Skeletal muscle satellite cell (primary cell): ENCODE measurements at regions not wholly inside any gene's neighbourhood (a gene's known extent, or its start where the extent isn't known, plus 50 kb on each side); places are given as distances from the start of the nearest gene placed in this dataset.
"Not testable (repeated sequence)": the region's sequence is repeated elsewhere in the genome, so short reads cannot be mapped to it uniquely, and the experiment has no call there.

ENCODE experiments used
- H3K27me3 ChIP-seq: 2 replicates; pipeline ENCODE4 v1.7.0; 2013; ENCODE audit warnings: low read length; ENCODE audit not compliant: control insufficient read depth, insufficient read depth
- H3K36me3 ChIP-seq: 2 replicates; pipeline ENCODE4 v1.7.0; 2013; ENCODE audit warnings: mild to moderate bottlenecking, control low read depth, low read length; ENCODE audit not compliant: insufficient read depth
- H3K4me1 ChIP-seq: 2 replicates; pipeline ENCODE4 v1.7.0; 2013; ENCODE audit warnings: low read length; ENCODE audit not compliant: control insufficient read depth, insufficient read depth
- H3K4me2 ChIP-seq: 2 replicates; pipeline ENCODE4 v1.7.0; 2013; ENCODE audit warnings: mild to moderate bottlenecking, low read length
- H3K4me3 ChIP-seq: 2 replicates; pipeline ENCODE4 v1.7.0; 2013; ENCODE audit warnings: low read length
- H3K9ac ChIP-seq: 2 replicates; pipeline ENCODE4 v1.7.0; 2013; ENCODE audit warnings: mild to moderate bottlenecking, low read depth, low read length, moderate library complexity
- H3K9me3 ChIP-seq: replicated peaks from 2 replicates; pipeline ENCODE4 v1.7.0; 2013; ENCODE audit warnings: mild to moderate bottlenecking, control low read depth, low read length

DNA sequence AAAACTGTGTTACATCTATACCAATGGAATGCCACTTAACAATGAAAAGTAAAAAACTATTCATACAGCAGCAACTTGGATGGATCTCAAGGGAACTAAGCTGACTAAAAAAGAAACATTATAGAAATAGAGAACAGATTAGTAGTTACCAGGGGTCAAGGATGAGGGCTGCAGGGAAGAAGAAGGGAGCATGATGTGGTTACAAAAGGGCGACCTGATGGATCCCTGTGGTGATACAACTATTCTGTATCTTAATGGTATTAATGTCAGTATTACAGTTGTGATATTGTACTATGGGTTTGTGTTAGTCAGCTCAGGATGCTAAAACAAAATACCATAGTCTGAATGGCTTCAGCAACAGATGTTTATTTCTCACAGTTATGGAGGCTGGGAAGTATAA, 190.7 kb downstream of the ZNF674 start:
- no peak overlapping the region for H3K4me3 ChIP-seq
- H3K4me1 ChIP-seq = no peaks in the 10 kb centered on the region
- no peak overlapping the region for H3K4me2 ChIP-seq
- H3K9ac ChIP-seq = no peak overlapping the region
- no peaks in the 10 kb centered on the region for H3K27me3 ChIP-seq
- H3K36me3 ChIP-seq = no peaks in the 10 kb centered on the region
- H3K9me3 ChIP-seq = no peaks in the 10 kb centered on the region

DNA sequence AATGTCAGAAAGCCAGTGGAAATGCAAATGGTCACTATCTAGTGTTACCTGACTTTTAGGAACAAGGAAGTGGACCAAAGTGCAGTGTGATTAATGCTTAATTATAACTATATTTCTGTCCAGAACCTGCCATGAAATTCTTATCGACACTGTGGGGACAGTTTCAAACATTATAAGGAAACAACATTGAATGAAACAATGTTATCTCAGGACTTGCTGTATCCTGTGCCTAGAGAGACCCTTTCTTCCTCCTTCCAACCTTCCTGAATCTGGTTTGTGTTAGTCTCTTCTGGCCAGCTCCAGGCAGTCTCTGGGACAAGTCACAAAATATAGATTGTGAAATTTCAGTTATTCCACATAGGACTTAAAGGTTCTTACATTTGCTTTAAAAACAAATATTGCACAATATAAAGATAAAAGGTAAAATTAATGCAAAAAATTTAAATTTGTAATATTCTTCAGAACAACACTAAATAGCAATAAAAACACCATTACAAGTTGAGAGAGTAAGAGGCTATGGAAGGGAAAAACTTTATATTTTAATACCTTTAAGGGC, 203.4 kb downstream of the ZNF674 start:
- H3K9ac ChIP-seq = no peak overlapping the region

DNA sequence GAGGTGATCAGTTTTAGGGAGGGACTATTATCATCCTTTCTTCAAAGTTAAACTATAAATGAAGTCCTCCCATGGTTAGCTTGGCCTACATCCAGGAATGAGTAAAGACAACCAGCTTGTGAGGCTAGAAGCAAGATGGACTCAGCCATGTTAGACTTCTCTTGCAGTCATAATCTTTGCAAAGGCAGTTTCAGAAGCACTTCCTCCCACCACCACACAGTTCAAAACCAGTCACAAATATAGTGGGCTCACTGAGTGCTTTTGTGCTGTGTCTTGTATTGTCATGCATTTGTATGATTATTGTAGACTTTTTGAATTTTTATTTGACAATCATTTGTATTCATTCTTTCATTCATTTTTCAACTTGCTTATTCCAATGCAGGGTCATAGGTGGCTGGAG, 204.5 kb downstream of the ZNF674 start:
- Histone ChIP-seq H3K9me3 (no peaks in the 10 kb centered on the region), H3K4me1 (no peaks in the 10 kb centered on the region), H3K27me3 (peaks cover 5% of the 10 kb centered on the region), H3K4me2 (no peak overlapping the region), H3K9ac (no peak overlapping the region), H3K4me3 (no peak overlapping the region), H3K36me3 (no peaks in the 10 kb centered on the region)

More for the DNA sequence above, 203.4 kb downstream of the ZNF674 start:
- H3K36me3 ChIP-seq = no peaks in the 10 kb centered on the region
- no peaks in the 10 kb centered on the region for H3K4me1 ChIP-seq
- H3K4me3 ChIP-seq = no peak overlapping the region
- H3K4me2 ChIP-seq = no peak overlapping the region
- H3K9me3 ChIP-seq = no peaks in the 10 kb centered on the region
- peaks cover 5% of the 10 kb centered on the region for H3K27me3 ChIP-seq

DNA sequence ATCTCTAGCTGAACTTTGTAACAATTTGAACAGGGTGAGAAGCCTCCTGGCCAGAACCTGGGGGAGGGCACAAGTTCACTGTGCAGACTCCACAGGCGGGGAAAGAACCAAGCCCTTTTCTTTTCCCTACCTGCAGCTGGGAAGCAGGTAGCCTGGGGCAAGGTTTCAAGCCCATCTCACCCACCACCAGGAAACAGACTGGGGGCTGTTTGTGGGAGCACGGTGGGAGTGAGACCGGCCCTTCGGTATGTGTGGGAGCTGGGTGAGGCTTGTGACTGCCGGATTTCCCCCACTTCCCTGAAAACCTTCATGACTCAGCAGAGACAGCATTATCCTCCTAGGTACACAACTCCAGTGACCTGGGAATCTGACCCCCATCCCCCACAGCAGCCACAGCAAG, 211.7 kb downstream of the ZNF674 start:
- Histone ChIP-seq H3K4me2 (no peak overlapping the region), H3K9ac (no peak overlapping the region), H3K9me3 (no peaks in the 10 kb centered on the region), H3K27me3 (no peaks in the 10 kb centered on the region), H3K4me3 (no peak overlapping the region), H3K36me3 (no peaks in the 10 kb centered on the region), H3K4me1 (no peaks in the 10 kb centered on the region)

DNA sequence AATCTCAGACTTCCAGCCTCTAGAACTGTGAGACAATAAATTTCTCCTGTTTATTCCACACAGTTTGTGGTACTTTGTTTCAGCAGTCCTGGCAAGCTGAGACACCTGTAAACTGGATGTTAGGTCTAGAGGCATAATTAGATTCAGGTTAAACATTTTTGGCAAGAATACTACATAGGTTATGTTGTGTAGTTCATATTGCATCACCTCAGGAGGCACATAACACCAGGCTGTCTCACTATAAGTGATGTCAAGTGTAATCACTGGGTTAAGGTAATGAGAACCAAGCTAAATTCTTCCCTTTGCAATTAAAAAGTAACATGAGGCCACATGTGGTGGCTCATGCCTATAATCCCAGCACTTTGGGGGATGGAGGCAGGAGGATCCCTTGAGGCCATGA, 214.2 kb downstream of the ZNF674 start:
- Histone ChIP-seq H3K4me3 (no peak overlapping the region), H3K4me2 (no peak overlapping the region), H3K9ac (no peak overlapping the region), H3K9me3 (no peaks in the 10 kb centered on the region), H3K27me3 (no peaks in the 10 kb centered on the region), H3K4me1 (peaks cover 22% of the 10 kb centered on the region), H3K36me3 (no peaks in the 10 kb centered on the region)

DNA sequence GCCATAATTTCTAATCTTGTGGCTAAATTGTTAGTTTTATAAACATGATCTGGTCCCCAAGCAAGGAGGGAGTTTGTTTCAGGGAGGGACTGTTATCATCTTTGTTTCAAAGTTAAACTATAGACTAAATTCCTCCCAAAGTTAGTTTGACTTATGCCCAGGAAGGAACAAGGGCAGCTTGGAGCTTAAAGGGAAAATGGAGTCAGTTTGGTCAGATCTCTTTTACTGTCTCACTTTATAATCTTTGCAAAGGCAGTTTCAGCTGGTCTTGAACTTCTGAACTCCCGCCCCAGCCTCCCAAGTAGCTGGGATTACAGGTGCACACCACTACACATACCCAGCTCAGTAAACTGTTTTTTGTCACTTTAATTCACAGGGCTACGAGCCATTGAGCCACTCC, 214.7 kb downstream of the ZNF674 start:
- no peak overlapping the region for H3K4me3 ChIP-seq
- H3K4me2 ChIP-seq = no peak overlapping the region
- peaks cover 24% of the 10 kb centered on the region for H3K4me1 ChIP-seq
- no peaks in the 10 kb centered on the region for H3K36me3 ChIP-seq
- no peak overlapping the region for H3K9ac ChIP-seq
- no peaks in the 10 kb centered on the region for H3K9me3 ChIP-seq
- H3K27me3 ChIP-seq = no peaks in the 10 kb centered on the region

DNA sequence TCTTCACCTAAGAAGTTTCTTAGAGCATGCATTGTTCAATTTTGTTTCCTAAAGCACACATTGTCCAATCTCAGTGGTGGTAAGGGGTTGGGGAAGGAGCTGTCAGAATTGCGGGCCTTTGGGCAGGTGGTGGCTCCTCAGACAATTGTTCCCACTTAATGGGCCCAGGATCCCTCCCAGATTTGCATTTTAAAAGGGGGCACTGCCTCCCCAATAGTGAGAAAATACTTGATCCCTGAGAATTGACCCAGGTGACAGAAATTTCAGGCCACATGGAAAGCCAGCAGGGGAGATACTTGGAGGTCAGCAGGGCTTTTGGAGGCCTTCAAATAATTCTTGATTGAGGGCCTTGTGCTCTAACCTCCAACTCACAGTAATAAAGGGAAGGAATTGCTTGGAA, 217.1 kb downstream of the ZNF674 start:
- no peak overlapping the region for H3K4me3 ChIP-seq
- no peaks in the 10 kb centered on the region for H3K27me3 ChIP-seq
- H3K4me1 ChIP-seq = peaks cover 33% of the 10 kb centered on the region
- H3K9me3 ChIP-seq = no peaks in the 10 kb centered on the region
- H3K9ac ChIP-seq = peak overlapping the region; percentile 40
- H3K4me2 ChIP-seq = peak overlapping the region; percentile 77
- no peaks in the 10 kb centered on the region for H3K36me3 ChIP-seq

DNA sequence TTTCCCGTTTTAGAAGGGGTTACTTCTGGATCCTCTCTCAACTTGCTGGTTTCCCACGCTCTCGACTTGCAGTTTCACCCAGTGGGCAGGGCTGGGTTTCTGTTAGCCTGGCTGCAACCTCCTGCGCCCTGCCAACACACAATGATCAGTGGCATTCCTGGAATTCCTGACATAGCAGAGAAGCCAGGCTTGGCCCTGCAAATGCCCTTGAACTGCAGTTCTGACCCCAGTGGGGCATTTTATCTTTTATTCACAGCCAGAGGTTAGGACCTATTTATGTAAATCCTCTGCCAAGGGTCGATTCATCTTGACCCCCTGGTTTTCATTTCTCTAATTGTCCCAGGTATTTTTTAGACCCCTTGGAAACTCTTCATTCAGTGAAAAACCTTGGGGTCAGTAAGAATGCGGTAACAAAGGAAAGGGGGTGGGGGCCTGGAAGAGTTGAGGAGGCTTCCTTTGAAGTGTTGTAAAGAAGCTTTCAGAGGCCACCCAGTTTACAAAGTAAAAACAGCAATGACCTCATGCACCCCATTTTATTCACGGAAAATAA, 217.6 kb downstream of the ZNF674 start:
- H3K27me3 ChIP-seq = no peaks in the 10 kb centered on the region
- no peaks in the 10 kb centered on the region for H3K9me3 ChIP-seq
- H3K36me3 ChIP-seq = no peaks in the 10 kb centered on the region
- peak overlapping the region; percentile 69 for H3K4me3 ChIP-seq
- peak overlapping the region; percentile 87 for H3K9ac ChIP-seq
- peaks cover 33% of the 10 kb centered on the region for H3K4me1 ChIP-seq
- H3K4me2 ChIP-seq = peak overlapping the region; percentile 77

DNA sequence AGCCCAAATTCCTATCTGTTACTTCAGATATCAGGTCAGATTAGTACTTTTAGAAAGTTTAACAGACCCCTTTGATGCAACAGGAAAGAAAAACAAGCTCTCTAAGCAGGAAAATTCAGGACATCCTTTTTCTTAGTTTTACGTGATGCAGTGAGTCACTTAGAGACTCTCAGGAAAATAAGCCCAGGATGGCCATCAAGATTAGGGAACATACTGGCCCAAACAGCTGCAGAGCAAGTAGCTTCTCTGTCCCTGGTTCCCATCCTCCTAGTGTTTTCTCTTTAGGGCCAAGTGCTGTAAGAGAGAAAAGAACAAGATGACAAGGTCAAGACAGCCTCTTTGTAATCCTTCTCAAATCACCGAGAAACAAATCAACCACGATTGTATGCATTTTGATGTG, 219.1 kb downstream of the ZNF674 start:
- peak overlapping the region; percentile 87 for H3K9ac ChIP-seq
- peak overlapping the region; percentile 77 for H3K4me2 ChIP-seq

DNA sequence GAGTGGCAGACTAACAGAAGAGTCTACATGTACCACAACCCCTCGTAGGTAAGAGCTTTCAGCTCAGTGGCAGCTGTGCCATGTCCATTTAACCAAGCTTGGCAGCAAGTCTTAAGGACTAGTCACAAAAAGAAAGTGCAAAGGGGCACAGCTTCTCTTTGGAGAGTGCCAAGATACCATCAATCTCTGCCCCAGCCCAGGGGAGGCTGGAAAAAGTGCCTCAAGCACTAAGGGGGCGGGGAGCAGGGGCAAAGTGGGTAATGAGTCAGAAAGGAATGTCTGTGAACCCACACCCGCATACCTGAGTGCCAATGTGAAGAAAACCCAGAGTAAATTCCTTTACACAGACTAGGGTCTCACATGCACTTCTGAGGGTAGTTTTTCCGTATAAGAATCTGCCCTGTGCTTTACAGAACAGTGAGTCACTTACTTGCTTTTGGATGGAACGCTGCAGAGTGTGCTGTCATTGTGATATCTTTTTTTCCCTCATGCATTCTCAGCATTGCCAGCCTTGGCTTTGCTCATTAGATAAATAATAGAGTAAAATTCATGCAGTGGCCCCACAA, 219.8 kb downstream of the ZNF674 start:
- peaks cover 4% of the 10 kb centered on the region for H3K27me3 ChIP-seq
- H3K36me3 ChIP-seq = no peaks in the 10 kb centered on the region
- H3K9me3 ChIP-seq = no peaks in the 10 kb centered on the region
- H3K4me3 ChIP-seq = peak overlapping the region; percentile 17
- peak overlapping the region; percentile 87 for H3K9ac ChIP-seq
- peaks cover 33% of the 10 kb centered on the region for H3K4me1 ChIP-seq
- H3K4me2 ChIP-seq = peak overlapping the region; percentile 77

More for the DNA sequence above, 219.1 kb downstream of the ZNF674 start:
- Histone ChIP-seq H3K4me1 (peaks cover 33% of the 10 kb centered on the region), H3K9me3 (no peaks in the 10 kb centered on the region), H3K36me3 (no peaks in the 10 kb centered on the region), H3K27me3 (no peaks in the 10 kb centered on the region), H3K4me3 (peak overlapping the region; percentile 38)

DNA sequence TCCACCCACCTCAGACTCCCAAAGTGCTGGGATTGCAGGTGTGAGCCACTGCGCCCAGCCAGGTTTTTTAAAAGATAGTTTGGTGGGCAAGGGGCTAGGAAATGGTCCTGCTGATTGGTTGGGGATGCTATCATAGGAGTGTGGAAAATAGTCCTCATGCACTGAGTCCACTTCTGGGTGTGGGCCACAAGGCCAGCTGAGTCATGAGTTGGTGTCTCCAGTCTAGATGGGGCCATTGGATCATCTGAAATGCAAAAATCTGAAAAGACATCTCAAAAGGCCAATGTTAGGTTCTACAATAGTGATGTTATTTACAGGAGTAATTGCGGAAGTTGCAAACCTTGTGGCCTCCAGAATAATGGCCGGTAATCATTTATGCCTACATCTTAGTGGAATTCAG, 221.1 kb downstream of the ZNF674 start:
- Histone ChIP-seq H3K27me3 (peaks cover 4% of the 10 kb centered on the region), H3K9me3 (no peaks in the 10 kb centered on the region), H3K9ac (no peak overlapping the region), H3K4me1 (peaks cover 33% of the 10 kb centered on the region), H3K4me3 (no peak overlapping the region), H3K4me2 (no peak overlapping the region), H3K36me3 (no peaks in the 10 kb centered on the region)

DNA sequence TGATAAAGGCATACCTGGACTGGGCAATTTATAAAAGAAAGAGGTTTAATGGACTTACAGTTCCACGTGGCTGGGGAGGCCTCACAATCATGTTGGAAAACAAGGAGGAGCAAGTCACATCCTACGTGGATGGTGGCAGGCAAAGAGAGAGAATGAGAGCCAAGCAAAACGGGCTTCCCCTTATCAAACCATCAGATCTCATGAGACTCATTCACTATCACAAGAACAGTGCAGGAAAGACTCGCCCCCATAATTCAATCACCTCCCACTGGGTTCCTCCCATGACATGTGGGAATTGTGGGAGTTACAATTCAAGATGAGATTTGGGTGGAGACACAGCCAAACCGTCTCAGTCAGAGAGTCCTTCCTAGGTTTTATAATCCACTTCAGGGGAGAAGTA, 222.3 kb downstream of the ZNF674 start:
- H3K9ac ChIP-seq, H3K27me3 ChIP-seq, H3K9me3 ChIP-seq, H3K36me3 ChIP-seq, H3K4me2 ChIP-seq, H3K4me3 ChIP-seq: not testable (repeated sequence)
- peaks cover 30% of the 10 kb centered on the region for H3K4me1 ChIP-seq
